ENCODE measurements at regions not wholly inside any gene's neighbourhood (a gene's known extent, or its start where the extent isn't known, plus 50 kb on each side); places are given as distances from the start of the nearest gene placed in this dataset.

- no peak for DNase-seq (ENCODE audit: low read depth, low spot score)
- intact Hi-C loops (cut with micrococcal nuclease): no loop called here
- Histone ChIP-seq H4K20me1 (ENCODE audit: insufficient read depth) (no peaks in the 10 kb centered on the region), H3K4me3 (replicated peaks in 1 of 2; ENCODE audit: low read depth in 1 of 2, low read length in 2 of 2) (no peak overlapping the region), H3K36me3 (ENCODE audit: control insufficient read depth in 1 of 2, insufficient read depth in 2 of 2, low read length in 2 of 2) (no peaks in the 10 kb centered on the region), H3K9me3 (ENCODE audit: control insufficient read depth in 1 of 2, insufficient read depth in 1 of 2, low read depth in 1 of 2, low read length in 2 of 2) (no peaks in the 10 kb centered on the region), H3K4me2 (ENCODE audit: low read length) (no peak overlapping the region), H3K4me1 (ENCODE audit: control insufficient read depth in 1 of 2, insufficient read depth in 2 of 2, low read length in 2 of 2) (peaks cover 0 to 4% of the 10 kb centered on the region in 2 experiments; a peak in 1 of 4 replicates), H3K79me2 (ENCODE audit: insufficient read depth, low read length) (no peaks in the 10 kb centered on the region), H3K27me3 (ENCODE audit: insufficient read depth, low read length) (no peaks in the 10 kb centered on the region), H3K9ac (ENCODE audit: low read length) (no peak overlapping the region), H3K27ac (ENCODE audit: low read depth, low read length) (no peak overlapping the region), H3K9me2 (ENCODE audit: insufficient read depth) (no peaks in the 10 kb centered on the region), H2AFZ (ENCODE audit: low read depth, low read length, poor library complexity, severe bottlenecking) (no peak overlapping the region)
- ChIA-PET POLR2A (no interaction called here), CTCF (no interaction called here), RAD21 (ENCODE audit: low non-redundant PET in 1 of 2, low total read pairs in 2 of 2, uncharacterized antibody in 2 of 2, unreplicated experiment in 2 of 2) (no interaction called here)
- BruUV-seq (replicated peaks): no TSS peak
- no peak for ATAC-seq
- TF ChIP-seq ZFX (IDR thresholded peaks at IDR 0.05) (no peak), MAX (IDR thresholded peaks at IDR 0.05) (no peak), CBX3 (IDR thresholded peaks at IDR 0.05; ENCODE audit: low read depth) (no peak), RAD21 (IDR thresholded peaks at IDR 0.05; ENCODE audit: low read depth) (no peak), ATF3 (IDR thresholded peaks at IDR 0.05) (no peak), ZBTB33 (IDR thresholded peaks at IDR 0.05; ENCODE audit: extremely low read depth, insufficient replicate concordance, low read length) (no peak), FOSL1 (IDR thresholded peaks at IDR 0.05; ENCODE audit: low read depth) (no peak), YY1 (IDR thresholded peaks at IDR 0.05; ENCODE audit: extremely low read depth, insufficient replicate concordance, low read depth, low read length) (no peak), ELF1 (IDR thresholded peaks at IDR 0.05; ENCODE audit: borderline replicate concordance, low read depth) (no peak), REST (IDR thresholded peaks at IDR 0.05; ENCODE audit: low read depth) (no peak), JUND (IDR thresholded peaks at IDR 0.05) (no peak), TCF7L2 (IDR thresholded peaks at IDR 0.05; ENCODE audit: borderline replicate concordance, extremely low read depth, insufficient read depth, insufficient read length) (no peak), ZNF274 (IDR thresholded peaks at IDR 0.05; ENCODE audit: low read depth, low read length) (no peak), SP1 (IDR thresholded peaks at IDR 0.05; ENCODE audit: low read depth) (no peak)
Measured at GRCh38 chr11:28582506-28582905, 474.3 kb downstream of the METTL15 start.
